GM18502 (cell line): ENCODE measurements at regions not wholly inside any gene's neighbourhood (a gene's known extent, or its start where the extent isn't known, plus 50 kb on each side); places are given as distances from the start of the nearest gene placed in this dataset.

Experiments used
- ATAC-seq: cut with Tn5 transposase; IDR thresholded peaks from one replicate; pipeline ENCODE4 v1.9.1; 2021; ENCODE audit warnings: mild to moderate bottlenecking; ENCODE audit not compliant: unreplicated experiment, poor library complexity

GRCh38 chr18:2412996-2413751 lies 158.1 kb downstream of the METTL4 start:
- ATAC-seq = no peak

- no peak for ATAC-seq
Measured at GRCh38 chr18:2414235-2414634, 157.1 kb downstream of the METTL4 start.

GRCh38 chr18:2415656-2416055 lies 155.6 kb downstream of the METTL4 start:
- no peak for ATAC-seq

- no peak for ATAC-seq
Measured at GRCh38 chr18:2417861-2418610, 153.3 kb downstream of the METTL4 start.

- ATAC-seq = no peak
Measured at GRCh38 chr18:2420367-2420766, 150.9 kb downstream of the METTL4 start.

- no peak for ATAC-seq
Measured at GRCh38 chr18:2423761-2424160, 147.5 kb downstream of the METTL4 start.

- no peak for ATAC-seq
Measured at GRCh38 chr18:2424420-2424819, 146.9 kb downstream of the METTL4 start.

GRCh38 chr18:2425426-2426317 lies 145.6 kb downstream of the METTL4 start:
- no peak for ATAC-seq

GRCh38 chr18:2430191-2430590 lies 141.1 kb downstream of the METTL4 start:
- ATAC-seq = no peak

GRCh38 chr18:2431806-2432205 lies 139.5 kb downstream of the METTL4 start:
- ATAC-seq = no peak

- no peak for ATAC-seq
Measured at GRCh38 chr18:2433366-2433765, 137.9 kb downstream of the METTL4 start.

GRCh38 chr18:2441544-2441943 lies 129.8 kb downstream of the METTL4 start:
- ATAC-seq = no peak

GRCh38 chr18:2442006-2442405 lies 129.3 kb downstream of the METTL4 start:
- no peak for ATAC-seq

- no peak for ATAC-seq
Measured at GRCh38 chr18:2442726-2443275, 128.5 kb downstream of the METTL4 start.

GRCh38 chr18:2444201-2444875 lies 127.0 kb downstream of the METTL4 start:
- ATAC-seq = no peak

- ATAC-seq = no peak
Measured at GRCh38 chr18:2448565-2449151, 122.6 kb downstream of the METTL4 start.

GRCh38 chr18:2451556-2451955 lies 119.7 kb downstream of the METTL4 start:
- no peak for ATAC-seq

GRCh38 chr18:2459886-2460285 lies 111.4 kb downstream of the METTL4 start:
- ATAC-seq = no peak

GRCh38 chr18:2466978-2467377 lies 104.3 kb downstream of the METTL4 start:
- no peak for ATAC-seq

- no peak for ATAC-seq
Measured at GRCh38 chr18:2468051-2468450, 103.3 kb downstream of the METTL4 start.
